ENCODE measurements at regions not wholly inside any gene's neighbourhood (a gene's known extent, or its start where the extent isn't known, plus 50 kb on each side); places are given as distances from the start of the nearest gene placed in this dataset.

DNA sequence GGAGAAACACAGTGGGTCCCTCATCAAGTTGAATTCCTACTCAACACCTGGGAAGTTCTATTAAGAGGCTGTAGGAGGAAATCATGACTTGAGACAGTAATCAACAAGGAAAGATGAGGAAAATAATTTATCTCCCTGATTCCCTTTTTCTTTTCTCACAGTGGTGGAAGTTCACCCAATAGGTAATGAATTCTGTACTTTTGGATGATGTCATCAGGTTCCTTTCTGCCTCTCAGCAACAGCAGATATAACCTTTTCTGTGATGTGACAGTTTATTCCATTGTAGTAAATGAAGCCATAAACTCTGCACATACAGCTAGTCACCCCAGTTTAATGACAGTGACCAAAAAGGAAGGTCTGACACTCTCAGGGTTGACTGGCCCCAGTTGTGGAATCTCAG is 1265.0 kb downstream of the NXPH1 start (continued):
- TF ChIP-seq, protein P1, sequence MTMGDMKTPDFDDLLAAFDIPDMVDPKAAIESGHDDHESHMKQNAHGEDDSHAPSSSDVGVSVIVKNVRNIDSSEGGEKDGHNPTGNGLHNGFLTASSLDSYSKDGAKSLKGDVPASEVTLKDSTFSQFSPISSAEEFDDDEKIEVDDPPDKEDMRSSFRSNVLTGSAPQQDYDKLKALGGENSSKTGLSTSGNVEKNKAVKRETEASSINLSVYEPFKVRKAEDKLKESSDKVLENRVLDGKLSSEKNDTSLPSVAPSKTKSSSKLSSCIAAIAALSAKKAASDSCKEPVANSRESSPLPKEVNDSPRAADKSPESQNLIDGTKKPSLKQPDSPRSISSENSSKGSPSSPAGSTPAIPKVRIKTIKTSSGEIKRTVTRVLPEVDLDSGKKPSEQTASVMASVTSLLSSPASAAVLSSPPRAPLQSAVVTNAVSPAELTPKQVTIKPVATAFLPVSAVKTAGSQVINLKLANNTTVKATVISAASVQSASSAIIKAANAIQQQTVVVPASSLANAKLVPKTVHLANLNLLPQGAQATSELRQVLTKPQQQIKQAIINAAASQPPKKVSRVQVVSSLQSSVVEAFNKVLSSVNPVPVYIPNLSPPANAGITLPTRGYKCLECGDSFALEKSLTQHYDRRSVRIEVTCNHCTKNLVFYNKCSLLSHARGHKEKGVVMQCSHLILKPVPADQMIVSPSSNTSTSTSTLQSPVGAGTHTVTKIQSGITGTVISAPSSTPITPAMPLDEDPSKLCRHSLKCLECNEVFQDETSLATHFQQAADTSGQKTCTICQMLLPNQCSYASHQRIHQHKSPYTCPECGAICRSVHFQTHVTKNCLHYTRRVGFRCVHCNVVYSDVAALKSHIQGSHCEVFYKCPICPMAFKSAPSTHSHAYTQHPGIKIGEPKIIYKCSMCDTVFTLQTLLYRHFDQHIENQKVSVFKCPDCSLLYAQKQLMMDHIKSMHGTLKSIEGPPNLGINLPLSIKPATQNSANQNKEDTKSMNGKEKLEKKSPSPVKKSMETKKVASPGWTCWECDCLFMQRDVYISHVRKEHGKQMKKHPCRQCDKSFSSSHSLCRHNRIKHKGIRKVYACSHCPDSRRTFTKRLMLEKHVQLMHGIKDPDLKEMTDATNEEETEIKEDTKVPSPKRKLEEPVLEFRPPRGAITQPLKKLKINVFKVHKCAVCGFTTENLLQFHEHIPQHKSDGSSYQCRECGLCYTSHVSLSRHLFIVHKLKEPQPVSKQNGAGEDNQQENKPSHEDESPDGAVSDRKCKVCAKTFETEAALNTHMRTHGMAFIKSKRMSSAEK (CRISPR knock-in tag; IDR thresholded peaks at IDR 0.05; ENCODE audit: borderline replicate concordance): no peak
- TF ChIP-seq KAT7 (CRISPR knock-in tag; IDR thresholded peaks at IDR 0.05; ENCODE audit: borderline replicate concordance): no peak
- TF ChIP-seq, protein P2, sequence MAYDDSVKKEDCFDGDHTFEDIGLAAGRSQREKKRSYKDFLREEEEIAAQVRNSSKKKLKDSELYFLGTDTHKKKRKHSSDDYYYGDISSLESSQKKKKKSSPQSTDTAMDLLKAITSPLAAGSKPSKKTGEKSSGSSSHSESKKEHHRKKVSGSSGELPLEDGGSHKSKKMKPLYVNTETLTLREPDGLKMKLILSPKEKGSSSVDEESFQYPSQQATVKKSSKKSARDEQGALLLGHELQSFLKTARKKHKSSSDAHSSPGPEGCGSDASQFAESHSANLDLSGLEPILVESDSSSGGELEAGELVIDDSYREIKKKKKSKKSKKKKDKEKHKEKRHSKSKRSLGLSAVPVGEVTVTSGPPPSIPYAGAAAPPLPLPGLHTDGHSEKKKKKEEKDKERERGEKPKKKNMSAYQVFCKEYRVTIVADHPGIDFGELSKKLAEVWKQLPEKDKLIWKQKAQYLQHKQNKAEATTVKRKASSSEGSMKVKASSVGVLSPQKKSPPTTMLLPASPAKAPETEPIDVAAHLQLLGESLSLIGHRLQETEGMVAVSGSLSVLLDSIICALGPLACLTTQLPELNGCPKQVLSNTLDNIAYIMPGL (CRISPR knock-in tag; IDR thresholded peaks at IDR 0.05): no peak
- TF ChIP-seq JAZF1 (CRISPR knock-in tag; IDR thresholded peaks at IDR 0.05): no peak
- TF ChIP-seq, protein P3, sequence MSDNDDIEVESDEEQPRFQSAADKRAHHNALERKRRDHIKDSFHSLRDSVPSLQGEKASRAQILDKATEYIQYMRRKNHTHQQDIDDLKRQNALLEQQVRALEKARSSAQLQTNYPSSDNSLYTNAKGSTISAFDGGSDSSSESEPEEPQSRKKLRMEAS (CRISPR knock-in tag; IDR thresholded peaks at IDR 0.05): no peak
- no peak for TF ChIP-seq NR2C2 (CRISPR knock-in tag; IDR thresholded peaks at IDR 0.05)
- TF ChIP-seq, protein P4, sequence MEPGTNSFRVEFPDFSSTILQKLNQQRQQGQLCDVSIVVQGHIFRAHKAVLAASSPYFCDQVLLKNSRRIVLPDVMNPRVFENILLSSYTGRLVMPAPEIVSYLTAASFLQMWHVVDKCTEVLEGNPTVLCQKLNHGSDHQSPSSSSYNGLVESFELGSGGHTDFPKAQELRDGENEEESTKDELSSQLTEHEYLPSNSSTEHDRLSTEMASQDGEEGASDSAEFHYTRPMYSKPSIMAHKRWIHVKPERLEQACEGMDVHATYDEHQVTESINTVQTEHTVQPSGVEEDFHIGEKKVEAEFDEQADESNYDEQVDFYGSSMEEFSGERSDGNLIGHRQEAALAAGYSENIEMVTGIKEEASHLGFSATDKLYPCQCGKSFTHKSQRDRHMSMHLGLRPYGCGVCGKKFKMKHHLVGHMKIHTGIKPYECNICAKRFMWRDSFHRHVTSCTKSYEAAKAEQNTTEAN (CRISPR knock-in tag; IDR thresholded peaks at IDR 0.05): no peak
- no peak for TF ChIP-seq FOXJ3 (CRISPR knock-in tag; IDR thresholded peaks at IDR 0.05; ENCODE audit: borderline replicate concordance)
- TF ChIP-seq, protein P5, sequence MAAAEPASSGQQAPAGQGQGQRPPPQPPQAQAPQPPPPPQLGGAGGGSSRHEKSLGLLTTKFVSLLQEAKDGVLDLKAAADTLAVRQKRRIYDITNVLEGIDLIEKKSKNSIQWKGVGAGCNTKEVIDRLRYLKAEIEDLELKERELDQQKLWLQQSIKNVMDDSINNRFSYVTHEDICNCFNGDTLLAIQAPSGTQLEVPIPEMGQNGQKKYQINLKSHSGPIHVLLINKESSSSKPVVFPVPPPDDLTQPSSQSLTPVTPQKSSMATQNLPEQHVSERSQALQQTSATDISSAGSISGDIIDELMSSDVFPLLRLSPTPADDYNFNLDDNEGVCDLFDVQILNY (CRISPR knock-in tag; IDR thresholded peaks at IDR 0.05): no peak

DNA sequence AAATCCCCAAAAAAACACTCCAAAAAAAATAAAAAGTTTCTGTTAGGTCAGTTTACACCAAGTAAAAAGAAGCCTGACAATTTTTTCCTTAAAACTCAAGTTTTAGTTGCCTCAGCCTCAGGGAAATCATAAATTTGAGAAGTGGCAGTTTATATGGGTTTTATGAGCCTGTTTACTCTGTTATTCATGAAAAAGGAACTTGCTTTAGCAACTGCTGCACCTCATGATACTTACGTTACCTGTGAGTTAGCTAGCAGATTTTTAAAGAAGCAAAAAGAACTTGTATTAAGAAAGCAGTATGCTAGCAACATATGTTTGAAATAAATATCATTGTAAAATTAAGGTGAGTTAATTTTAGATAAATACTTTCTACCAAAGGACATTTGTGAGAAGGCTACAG is 1264.5 kb upstream of the PHF14 start:
- DNase-seq (ENCODE audit: low spot score): no peak
- Mint-ChIP-seq H3K27me3 (ENCODE audit: low read depth) (no peaks in the 10 kb centered on the region), H3K36me3 (no peaks in the 10 kb centered on the region), H3K4me3 (no peak overlapping the region), H3K27ac (no peak overlapping the region), H3K4me1 (peaks cover 6% of the 10 kb centered on the region), H3K9me3 (no peaks in the 10 kb centered on the region)
- ChIA-PET CTCF (interaction anchor here (0.6 kb wide), 1 partner anchor 542 kb away, joined by 3 read pairs; no protein-coding TSS in a partner anchor), POLR2A (no interaction called here)
- ATAC-seq: no peak
- TF ChIP-seq, protein P6, sequence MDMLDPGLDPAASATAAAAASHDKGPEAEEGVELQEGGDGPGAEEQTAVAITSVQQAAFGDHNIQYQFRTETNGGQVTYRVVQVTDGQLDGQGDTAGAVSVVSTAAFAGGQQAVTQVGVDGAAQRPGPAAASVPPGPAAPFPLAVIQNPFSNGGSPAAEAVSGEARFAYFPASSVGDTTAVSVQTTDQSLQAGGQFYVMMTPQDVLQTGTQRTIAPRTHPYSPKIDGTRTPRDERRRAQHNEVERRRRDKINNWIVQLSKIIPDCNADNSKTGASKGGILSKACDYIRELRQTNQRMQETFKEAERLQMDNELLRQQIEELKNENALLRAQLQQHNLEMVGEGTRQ (CRISPR knock-in tag; IDR thresholded peaks at IDR 0.05): no peak
- TF ChIP-seq, protein P7, sequence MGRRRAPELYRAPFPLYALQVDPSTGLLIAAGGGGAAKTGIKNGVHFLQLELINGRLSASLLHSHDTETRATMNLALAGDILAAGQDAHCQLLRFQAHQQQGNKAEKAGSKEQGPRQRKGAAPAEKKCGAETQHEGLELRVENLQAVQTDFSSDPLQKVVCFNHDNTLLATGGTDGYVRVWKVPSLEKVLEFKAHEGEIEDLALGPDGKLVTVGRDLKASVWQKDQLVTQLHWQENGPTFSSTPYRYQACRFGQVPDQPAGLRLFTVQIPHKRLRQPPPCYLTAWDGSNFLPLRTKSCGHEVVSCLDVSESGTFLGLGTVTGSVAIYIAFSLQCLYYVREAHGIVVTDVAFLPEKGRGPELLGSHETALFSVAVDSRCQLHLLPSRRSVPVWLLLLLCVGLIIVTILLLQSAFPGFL (CRISPR knock-in tag; IDR thresholded peaks at IDR 0.05; ENCODE audit: borderline replicate concordance): no peak
- TF ChIP-seq, protein P8, sequence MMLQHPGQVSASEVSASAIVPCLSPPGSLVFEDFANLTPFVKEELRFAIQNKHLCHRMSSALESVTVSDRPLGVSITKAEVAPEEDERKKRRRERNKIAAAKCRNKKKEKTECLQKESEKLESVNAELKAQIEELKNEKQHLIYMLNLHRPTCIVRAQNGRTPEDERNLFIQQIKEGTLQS (CRISPR knock-in tag; conservative IDR thresholded peaks at IDR 0.05): no peak
- TF ChIP-seq MYBL2 (CRISPR knock-in tag; IDR thresholded peaks at IDR 0.05) (no peak), RELA (CRISPR knock-in tag; IDR thresholded peaks at IDR 0.05; ENCODE audit: borderline replicate concordance) (no peak), MXD4 (CRISPR knock-in tag; IDR thresholded peaks at IDR 0.05; ENCODE audit: borderline replicate concordance) (no peak)
- TF ChIP-seq, protein P9, sequence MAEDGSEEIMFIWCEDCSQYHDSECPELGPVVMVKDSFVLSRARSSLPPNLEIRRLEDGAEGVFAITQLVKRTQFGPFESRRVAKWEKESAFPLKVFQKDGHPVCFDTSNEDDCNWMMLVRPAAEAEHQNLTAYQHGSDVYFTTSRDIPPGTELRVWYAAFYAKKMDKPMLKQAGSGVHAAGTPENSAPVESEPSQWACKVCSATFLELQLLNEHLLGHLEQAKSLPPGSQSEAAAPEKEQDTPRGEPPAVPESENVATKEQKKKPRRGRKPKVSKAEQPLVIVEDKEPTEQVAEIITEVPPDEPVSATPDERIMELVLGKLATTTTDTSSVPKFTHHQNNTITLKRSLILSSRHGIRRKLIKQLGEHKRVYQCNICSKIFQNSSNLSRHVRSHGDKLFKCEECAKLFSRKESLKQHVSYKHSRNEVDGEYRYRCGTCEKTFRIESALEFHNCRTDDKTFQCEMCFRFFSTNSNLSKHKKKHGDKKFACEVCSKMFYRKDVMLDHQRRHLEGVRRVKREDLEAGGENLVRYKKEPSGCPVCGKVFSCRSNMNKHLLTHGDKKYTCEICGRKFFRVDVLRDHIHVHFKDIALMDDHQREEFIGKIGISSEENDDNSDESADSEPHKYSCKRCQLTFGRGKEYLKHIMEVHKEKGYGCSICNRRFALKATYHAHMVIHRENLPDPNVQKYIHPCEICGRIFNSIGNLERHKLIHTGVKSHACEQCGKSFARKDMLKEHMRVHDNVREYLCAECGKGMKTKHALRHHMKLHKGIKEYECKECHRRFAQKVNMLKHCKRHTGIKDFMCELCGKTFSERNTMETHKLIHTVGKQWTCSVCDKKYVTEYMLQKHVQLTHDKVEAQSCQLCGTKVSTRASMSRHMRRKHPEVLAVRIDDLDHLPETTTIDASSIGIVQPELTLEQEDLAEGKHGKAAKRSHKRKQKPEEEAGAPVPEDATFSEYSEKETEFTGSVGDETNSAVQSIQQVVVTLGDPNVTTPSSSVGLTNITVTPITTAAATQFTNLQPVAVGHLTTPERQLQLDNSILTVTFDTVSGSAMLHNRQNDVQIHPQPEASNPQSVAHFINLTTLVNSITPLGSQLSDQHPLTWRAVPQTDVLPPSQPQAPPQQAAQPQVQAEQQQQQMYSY (CRISPR knock-in tag; IDR thresholded peaks at IDR 0.05): no peak

All from WTC11 (cell line).